ENCODE measurements at regions not wholly inside any gene's neighbourhood (a gene's known extent, or its start where the extent isn't known, plus 50 kb on each side); places are given as distances from the start of the nearest gene placed in this dataset.
"Not testable (repeated sequence)": the region's sequence is repeated elsewhere in the genome, so short reads cannot be mapped to it uniquely, and the experiment has no call there.

- no peak overlapping the region for H3K27ac ChIP-seq
- H3K9me3 ChIP-seq, result no peaks in the 10 kb centered on the region
- no peaks in the 10 kb centered on the region for H3K36me3 ChIP-seq
- H3K27me3 ChIP-seq, result no peaks in the 10 kb centered on the region
- intact Hi-C loops (cut with DNase I), result no loop called here
- ATAC-seq (no peak), DNase-seq (no peak)
- peaks cover 15% of the 10 kb centered on the region for H3K4me1 ChIP-seq
- TF ChIP-seq CTCF (IDR thresholded peaks at IDR 0.05), result peak; percentile 5
- no peak overlapping the region for H3K4me3 ChIP-seq
These were observed 120.6 kb downstream of the KDR start for GRCh38 chr4:55004831-55005230.

DNA sequence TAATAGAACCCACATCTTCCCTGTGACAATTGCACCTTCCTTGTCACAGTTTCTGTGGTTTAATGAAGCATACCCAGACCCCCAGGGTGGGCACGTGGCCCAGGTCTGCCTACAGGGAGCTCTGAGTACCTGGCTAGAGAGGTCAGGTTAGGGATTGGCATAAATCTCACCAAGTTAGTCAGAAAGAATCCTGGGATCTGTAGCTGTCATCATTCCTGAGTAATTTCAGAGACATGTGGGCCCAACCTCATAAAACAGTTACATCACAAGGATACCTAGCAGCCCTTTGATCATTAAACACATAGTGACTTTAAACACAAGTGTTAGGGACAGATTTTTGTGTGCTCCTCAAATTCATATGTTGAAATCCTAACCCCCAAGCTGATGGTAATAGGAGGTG lies 123.0 kb downstream of the KDR start:
- ATAC-seq, result no peak

GRCh38 chr4:55001538-55001937 lies 123.9 kb downstream of the KDR start:
- intact Hi-C loops (cut with DNase I), result no loop called here
- no peak for DNase-seq
- Histone ChIP-seq H3K36me3 (no peaks in the 10 kb centered on the region), H3K4me3 (no peak overlapping the region), H3K27me3 (no peaks in the 10 kb centered on the region), H3K27ac (no peak overlapping the region), H3K9me3 (no peaks in the 10 kb centered on the region), H3K4me1 (peaks cover 15% of the 10 kb centered on the region)
- TF ChIP-seq CTCF (IDR thresholded peaks at IDR 0.05), result no peak
- no peak for ATAC-seq

More for the DNA sequence above, 123.0 kb downstream of the KDR start:
- H3K4me1 ChIP-seq, result peaks cover 15% of the 10 kb centered on the region
- H3K36me3 ChIP-seq, result no peaks in the 10 kb centered on the region
- no peak overlapping the region for H3K4me3 ChIP-seq
- H3K9me3 ChIP-seq, result no peaks in the 10 kb centered on the region
- H3K27me3 ChIP-seq, result no peaks in the 10 kb centered on the region
- H3K27ac ChIP-seq, result no peak overlapping the region
- no peak for TF ChIP-seq CTCF (IDR thresholded peaks at IDR 0.05)
- DNase-seq, result no peak
- intact Hi-C loops (cut with DNase I), result no loop called here

DNA sequence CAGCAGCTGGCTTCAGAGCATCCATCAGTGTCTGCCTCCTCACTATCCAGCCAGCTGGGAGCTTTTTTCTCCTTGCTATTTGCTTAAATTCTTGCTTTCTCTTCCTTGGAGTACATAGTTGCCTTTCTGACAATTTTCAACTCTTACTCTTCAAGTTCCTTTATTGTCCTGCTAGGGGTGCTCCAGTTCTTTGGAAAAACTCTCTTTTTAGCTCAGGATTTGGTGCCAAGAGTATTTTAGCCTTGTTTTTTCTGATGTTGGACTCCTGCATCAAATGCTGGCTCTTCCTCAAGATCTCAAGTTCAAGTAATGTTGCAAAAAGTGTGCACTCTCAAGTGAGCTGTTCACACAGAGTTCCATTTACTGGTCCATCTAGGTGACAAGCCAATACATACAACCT lies 126.4 kb downstream of the KDR start:
- ATAC-seq (peak; percentile 45), DNase-seq (no peak)
- intact Hi-C loops (cut with DNase I), result loop anchor here (10.0 kb wide), 1 partner anchor 326 kb away; no protein-coding TSS in a partner anchor
- Histone ChIP-seq H3K27me3 (no peaks in the 10 kb centered on the region), H3K4me3 (no peak overlapping the region), H3K36me3 (no peaks in the 10 kb centered on the region), H3K4me1 (no peaks in the 10 kb centered on the region), H3K9me3 (no peaks in the 10 kb centered on the region), H3K27ac (no peak overlapping the region)
- TF ChIP-seq CTCF (IDR thresholded peaks at IDR 0.05), result peak; percentile 53

GRCh38 chr4:54993473-54994026 lies 131.8 kb downstream of the KDR start:
- not testable (repeated sequence) for H3K27ac ChIP-seq, H3K4me3 ChIP-seq, DNase-seq, H3K9me3 ChIP-seq, H3K27me3 ChIP-seq, H3K36me3 ChIP-seq, ATAC-seq, H3K4me1 ChIP-seq
- intact Hi-C loops (cut with DNase I), result loop anchor here (10.0 kb wide), 1 partner anchor 331 kb away; no protein-coding TSS in a partner anchor

GRCh38 chr4:54992266-54992665 lies 133.1 kb downstream of the KDR start:
- intact Hi-C loops (cut with DNase I), result loop anchor here (10.0 kb wide), 1 partner anchor 333 kb away; no protein-coding TSS in a partner anchor
- no peak for TF ChIP-seq CTCF (IDR thresholded peaks at IDR 0.05)
- DNase-seq, result no peak
- H3K4me3 ChIP-seq, result no peak overlapping the region
- H3K9me3 ChIP-seq, result peaks cover 7% of the 10 kb centered on the region
- H3K27ac ChIP-seq, result no peak overlapping the region
- H3K36me3 ChIP-seq, result no peaks in the 10 kb centered on the region
- no peak for ATAC-seq
- no peaks in the 10 kb centered on the region for H3K27me3 ChIP-seq
- H3K4me1 ChIP-seq, result no peaks in the 10 kb centered on the region

Measured in upper lobe of right lung (tissue), 1 donor.